Neural crest cell (in vitro differentiated cells): ENCODE measurements at regions not wholly inside any gene's neighbourhood (a gene's known extent, or its start where the extent isn't known, plus 50 kb on each side); places are given as distances from the start of the nearest gene placed in this dataset.

Experiments used
- DNase-seq: peaks from one replicate; pipeline ENCODE4 v3.0.0; 2021; ENCODE audit warnings: low read depth, mixed read lengths, low spot score
- H3K27ac Mint-ChIP-seq: one replicate; pipeline ENCODE4 v1.8.0; 2021; ENCODE audit warnings: mild to moderate bottlenecking, mixed read lengths; ENCODE audit not compliant: unreplicated experiment
- H3K27me3 Mint-ChIP-seq: 2 replicates; pipeline ENCODE4 v1.8.0; 2021; ENCODE audit warnings: low read depth, mild to moderate bottlenecking, mixed read lengths
- H3K36me3 Mint-ChIP-seq: 2 replicates; pipeline ENCODE4 v1.8.0; 2021; ENCODE audit warnings: low read depth, mild to moderate bottlenecking, mixed read lengths
- H3K4me1 Mint-ChIP-seq: 2 replicates; pipeline ENCODE4 v1.8.0; 2021; ENCODE audit warnings: mixed read lengths
- H3K4me3 Mint-ChIP-seq: one replicate; pipeline ENCODE4 v1.8.0; 2021; ENCODE audit warnings: mild to moderate bottlenecking, mixed read lengths
- H3K9me3 Mint-ChIP-seq: 2 replicates; pipeline ENCODE4 v1.8.0; 2021; ENCODE audit warnings: mixed read lengths
- TF ChIP-seq, protein P1 (sequence below): fragments of 200-600 bp; sonication (generic); conservative IDR thresholded peaks from 2 replicates; pipeline ENCODE4 v1.5.0; 2021; ENCODE audit warnings: antibody characterized with exemption, mild to moderate bottlenecking

DNA sequence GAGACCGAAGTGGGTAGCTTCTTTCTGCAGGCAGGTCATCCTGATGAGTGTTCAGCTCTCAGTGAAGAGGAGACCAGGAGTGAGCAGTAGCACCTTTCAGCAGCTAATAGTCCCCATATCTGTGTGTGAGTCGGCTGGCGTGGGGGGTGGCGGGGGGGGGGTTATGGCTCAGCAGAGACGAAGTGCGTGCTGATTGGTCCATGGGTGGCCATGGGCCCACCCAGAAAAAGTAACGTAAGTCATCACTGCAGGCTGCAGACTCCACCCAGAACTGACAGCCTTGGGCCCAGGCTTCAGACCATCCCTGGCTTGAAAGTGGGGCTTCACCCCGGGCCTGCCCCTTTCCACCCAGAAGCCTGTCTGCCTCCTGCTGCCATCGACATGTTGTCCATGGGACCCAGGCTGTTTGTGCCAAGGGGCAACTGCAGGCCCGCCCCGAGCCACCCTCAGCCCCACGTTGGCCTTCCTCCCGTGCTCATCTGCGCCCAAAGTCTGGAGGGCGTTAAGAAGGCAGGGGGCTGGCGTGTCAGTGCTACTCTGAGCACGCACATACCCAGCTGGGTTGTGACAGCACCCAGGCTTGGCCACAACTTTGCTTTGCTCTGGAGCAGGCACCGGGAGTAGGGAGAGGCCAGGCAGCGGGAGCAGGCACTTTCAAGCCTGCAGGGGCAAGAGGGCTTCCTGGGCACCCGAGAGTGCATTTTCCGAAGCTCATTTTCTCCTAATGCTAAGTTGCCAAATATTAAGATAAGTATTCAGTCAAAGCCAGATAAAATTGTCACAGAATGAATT, 511.7 kb upstream of the CDIN1 start:
- H3K27me3 Mint-ChIP-seq = no peaks in the 10 kb centered on the region
- H3K27ac Mint-ChIP-seq = no peak overlapping the region
- TF ChIP-seq, protein P1, sequence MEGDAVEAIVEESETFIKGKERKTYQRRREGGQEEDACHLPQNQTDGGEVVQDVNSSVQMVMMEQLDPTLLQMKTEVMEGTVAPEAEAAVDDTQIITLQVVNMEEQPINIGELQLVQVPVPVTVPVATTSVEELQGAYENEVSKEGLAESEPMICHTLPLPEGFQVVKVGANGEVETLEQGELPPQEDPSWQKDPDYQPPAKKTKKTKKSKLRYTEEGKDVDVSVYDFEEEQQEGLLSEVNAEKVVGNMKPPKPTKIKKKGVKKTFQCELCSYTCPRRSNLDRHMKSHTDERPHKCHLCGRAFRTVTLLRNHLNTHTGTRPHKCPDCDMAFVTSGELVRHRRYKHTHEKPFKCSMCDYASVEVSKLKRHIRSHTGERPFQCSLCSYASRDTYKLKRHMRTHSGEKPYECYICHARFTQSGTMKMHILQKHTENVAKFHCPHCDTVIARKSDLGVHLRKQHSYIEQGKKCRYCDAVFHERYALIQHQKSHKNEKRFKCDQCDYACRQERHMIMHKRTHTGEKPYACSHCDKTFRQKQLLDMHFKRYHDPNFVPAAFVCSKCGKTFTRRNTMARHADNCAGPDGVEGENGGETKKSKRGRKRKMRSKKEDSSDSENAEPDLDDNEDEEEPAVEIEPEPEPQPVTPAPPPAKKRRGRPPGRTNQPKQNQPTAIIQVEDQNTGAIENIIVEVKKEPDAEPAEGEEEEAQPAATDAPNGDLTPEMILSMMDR = no peak
- H3K9me3 Mint-ChIP-seq = peaks cover 2% of the 10 kb centered on the region
- DNase-seq = no peak
- no peaks in the 10 kb centered on the region for H3K4me1 Mint-ChIP-seq
- H3K4me3 Mint-ChIP-seq = no peak overlapping the region
- H3K36me3 Mint-ChIP-seq = no peaks in the 10 kb centered on the region

DNA sequence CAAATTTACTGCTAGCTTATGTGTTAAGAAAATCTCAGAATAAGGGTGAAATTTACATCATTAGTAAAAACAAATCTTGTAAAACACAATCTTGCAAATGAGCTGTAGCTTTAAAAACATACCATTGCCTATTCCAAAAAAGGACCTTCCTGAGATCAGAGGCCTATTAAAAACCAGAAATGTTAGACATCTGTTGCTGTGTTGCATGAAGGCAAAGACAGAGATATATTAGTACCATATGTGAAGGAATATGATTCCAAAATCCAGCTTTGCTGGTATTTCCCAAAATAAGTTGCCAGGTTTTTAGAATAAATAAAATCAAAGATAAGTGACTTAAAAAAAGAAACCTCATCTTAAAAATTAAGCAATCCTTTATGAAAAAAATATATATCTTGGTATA, 504.1 kb upstream of the CDIN1 start:
- H3K9me3 Mint-ChIP-seq = no peaks in the 10 kb centered on the region

DNA sequence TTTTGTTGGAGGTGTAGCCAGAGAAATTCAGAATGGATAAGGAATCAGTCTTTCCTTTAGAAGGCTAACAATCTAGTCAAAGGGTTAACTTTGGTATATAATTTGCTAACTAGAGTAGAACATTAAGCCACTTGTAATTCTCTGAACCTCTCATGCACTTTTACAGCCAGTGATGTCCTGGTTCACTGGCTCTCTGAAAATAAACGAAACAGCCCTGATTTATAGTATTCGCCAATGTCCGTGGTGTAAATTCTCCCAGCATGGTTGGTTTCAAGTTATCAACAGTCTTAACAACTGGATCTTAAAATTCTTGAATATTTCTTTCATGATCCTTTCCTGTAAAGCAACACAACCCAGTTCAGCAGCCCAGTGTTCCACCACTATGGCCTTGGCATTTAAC, 500.4 kb upstream of the CDIN1 start:
- Mint-ChIP-seq H3K4me3 (no peak overlapping the region), H3K27me3 (no peaks in the 10 kb centered on the region), H3K4me1 (no peaks in the 10 kb centered on the region), H3K36me3 (peaks cover 7% of the 10 kb centered on the region), H3K27ac (no peak overlapping the region), H3K9me3 (peaks cover 7% of the 10 kb centered on the region)
- TF ChIP-seq, protein P1 = no peak
- DNase-seq = no peak

More for the DNA sequence above, 504.1 kb upstream of the CDIN1 start:
- H3K27me3 Mint-ChIP-seq = no peaks in the 10 kb centered on the region
- H3K36me3 Mint-ChIP-seq = no peaks in the 10 kb centered on the region
- no peaks in the 10 kb centered on the region for H3K4me1 Mint-ChIP-seq
- H3K4me3 Mint-ChIP-seq = no peak overlapping the region
- TF ChIP-seq, protein P1 = no peak
- H3K27ac Mint-ChIP-seq = no peak overlapping the region
- DNase-seq = no peak

DNA sequence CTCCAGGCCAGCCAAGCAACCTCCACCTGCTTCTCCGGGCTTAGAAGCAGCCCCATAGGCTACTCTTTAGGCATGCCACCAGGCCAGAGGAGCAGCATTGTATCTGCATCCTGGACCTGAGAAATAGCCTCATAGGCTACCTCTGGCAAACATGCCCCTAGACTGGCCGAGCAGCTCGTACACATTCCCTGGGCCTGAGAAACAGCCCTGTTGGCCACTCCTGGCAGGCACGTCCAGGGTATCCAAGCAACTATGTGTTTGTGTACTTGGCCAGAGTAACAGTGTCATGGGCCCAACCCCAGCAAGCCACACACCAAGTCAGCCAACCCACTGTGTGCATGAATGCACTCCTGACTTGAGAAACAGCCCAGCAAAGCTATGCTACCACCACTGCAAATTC, 498.7 kb upstream of the CDIN1 start:
- Mint-ChIP-seq H3K36me3 (peaks cover 7% of the 10 kb centered on the region), H3K27me3 (no peaks in the 10 kb centered on the region), H3K4me3 (no peak overlapping the region), H3K4me1 (no peaks in the 10 kb centered on the region), H3K9me3 (peaks cover 11% of the 10 kb centered on the region), H3K27ac (no peak overlapping the region)
- no peak for DNase-seq
- TF ChIP-seq, protein P1 = no peak

DNA sequence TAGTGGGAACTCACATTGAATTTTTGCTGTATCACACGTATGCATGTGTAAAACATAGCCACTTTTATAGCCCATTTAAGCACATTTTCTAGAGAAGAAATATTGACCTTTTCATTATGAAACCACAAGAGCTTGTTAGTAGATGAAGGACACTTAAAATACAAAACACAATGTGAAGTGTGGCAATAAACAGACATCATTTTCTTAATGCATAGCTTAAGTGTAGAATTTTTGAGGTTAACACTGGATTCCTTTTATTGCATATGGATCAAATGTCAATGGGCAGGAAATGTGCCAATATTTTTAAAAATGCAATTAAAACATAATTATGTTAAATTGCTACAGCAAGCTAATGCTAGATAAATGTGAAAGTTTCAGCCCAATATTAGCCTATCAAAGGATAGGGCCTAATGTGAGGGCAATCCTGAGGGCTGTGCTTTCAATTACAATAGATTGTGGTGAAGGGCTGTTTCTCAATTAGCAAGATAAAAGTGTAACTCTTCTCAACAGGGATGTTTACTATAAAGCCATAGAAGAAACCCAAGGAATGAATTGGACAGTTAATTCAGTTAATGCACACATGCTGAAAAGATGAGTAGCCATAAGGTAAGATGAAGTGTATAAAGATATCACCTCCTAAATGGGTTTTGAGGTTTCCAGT, 489.0 kb upstream of the CDIN1 start:
- Mint-ChIP-seq H3K4me1 (no peaks in the 10 kb centered on the region), H3K36me3 (no peaks in the 10 kb centered on the region), H3K9me3 (peaks cover 3% of the 10 kb centered on the region), H3K27me3 (no peaks in the 10 kb centered on the region), H3K27ac (no peak overlapping the region), H3K4me3 (no peak overlapping the region)
- no peak for DNase-seq
- TF ChIP-seq, protein P1 = no peak
